ENCODE measurements at regions not wholly inside any gene's neighbourhood (a gene's known extent, or its start where the extent isn't known, plus 50 kb on each side); places are given as distances from the start of the nearest gene placed in this dataset.

DNA sequence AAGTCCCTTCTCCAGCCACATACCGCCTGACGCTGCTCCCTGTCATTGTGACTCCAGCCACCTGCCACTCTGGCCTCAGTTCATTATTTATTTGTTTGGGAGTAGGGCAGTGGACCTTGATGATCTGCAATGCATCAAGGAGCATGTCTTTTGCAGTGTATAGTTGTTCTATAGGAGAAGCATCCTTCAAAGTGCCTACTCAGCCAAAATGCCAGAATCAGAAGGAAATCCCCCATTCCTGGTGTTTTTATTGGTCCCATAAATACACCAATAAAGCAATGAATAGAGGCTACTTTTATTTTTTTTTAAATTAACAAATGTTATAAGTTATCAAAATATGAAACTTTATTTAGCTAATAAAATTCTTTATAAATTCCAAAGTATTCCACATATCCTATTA lies 123.8 kb upstream of the NSMCE3 start:
- no peaks in the 10 kb centered on the region for H3K27me3 ChIP-seq
- intact Hi-C loops (cut with DNase I), result no loop called here
- H3K36me3 ChIP-seq, result no peaks in the 10 kb centered on the region
- H3K4me1 ChIP-seq, result no peaks in the 10 kb centered on the region
- no peak for DNase-seq (ENCODE audit: extremely low spot score in 2 of 2)
- no peaks in the 10 kb centered on the region for H3K9me3 ChIP-seq
- H3K4me3 ChIP-seq, result no peak overlapping the region
- H3K27ac ChIP-seq, result no peak overlapping the region
- TF ChIP-seq, protein P1, sequence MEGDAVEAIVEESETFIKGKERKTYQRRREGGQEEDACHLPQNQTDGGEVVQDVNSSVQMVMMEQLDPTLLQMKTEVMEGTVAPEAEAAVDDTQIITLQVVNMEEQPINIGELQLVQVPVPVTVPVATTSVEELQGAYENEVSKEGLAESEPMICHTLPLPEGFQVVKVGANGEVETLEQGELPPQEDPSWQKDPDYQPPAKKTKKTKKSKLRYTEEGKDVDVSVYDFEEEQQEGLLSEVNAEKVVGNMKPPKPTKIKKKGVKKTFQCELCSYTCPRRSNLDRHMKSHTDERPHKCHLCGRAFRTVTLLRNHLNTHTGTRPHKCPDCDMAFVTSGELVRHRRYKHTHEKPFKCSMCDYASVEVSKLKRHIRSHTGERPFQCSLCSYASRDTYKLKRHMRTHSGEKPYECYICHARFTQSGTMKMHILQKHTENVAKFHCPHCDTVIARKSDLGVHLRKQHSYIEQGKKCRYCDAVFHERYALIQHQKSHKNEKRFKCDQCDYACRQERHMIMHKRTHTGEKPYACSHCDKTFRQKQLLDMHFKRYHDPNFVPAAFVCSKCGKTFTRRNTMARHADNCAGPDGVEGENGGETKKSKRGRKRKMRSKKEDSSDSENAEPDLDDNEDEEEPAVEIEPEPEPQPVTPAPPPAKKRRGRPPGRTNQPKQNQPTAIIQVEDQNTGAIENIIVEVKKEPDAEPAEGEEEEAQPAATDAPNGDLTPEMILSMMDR (IDR thresholded peaks at IDR 0.05), result no peak
- TF ChIP-seq POLR2AphosphoS5 (IDR thresholded peaks at IDR 0.05; ENCODE audit: insufficient read depth in 1 of 2, low read depth in 1 of 2) (no peak), POLR2A (IDR thresholded peaks at IDR 0.05) (no peak)

DNA sequence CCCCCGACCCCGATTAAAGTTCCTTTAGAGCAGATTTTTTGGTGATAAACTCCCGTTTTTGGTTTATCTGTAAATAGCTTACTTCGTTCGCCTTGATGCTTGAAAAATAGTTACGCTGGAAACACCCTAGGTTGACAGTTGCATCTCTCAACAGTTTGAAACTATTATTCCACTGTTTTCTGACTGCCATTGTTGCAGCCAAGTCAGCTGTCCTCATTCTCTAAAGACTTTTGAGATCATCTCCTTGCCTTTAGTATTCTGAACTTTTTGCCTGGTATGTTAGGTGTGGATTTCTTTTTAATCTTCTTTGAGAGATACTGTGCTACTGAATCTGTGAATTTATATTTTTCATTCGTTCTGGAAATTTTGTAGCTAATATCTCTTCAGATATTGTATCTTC lies 122.7 kb upstream of the NSMCE3 start:
- intact Hi-C loops (cut with DNase I), result no loop called here
- Histone ChIP-seq H3K4me1 (no peaks in the 10 kb centered on the region), H3K27ac (no peak overlapping the region), H3K9me3 (no peaks in the 10 kb centered on the region), H3K27me3 (no peaks in the 10 kb centered on the region), H3K4me3 (no peak overlapping the region), H3K36me3 (no peaks in the 10 kb centered on the region)
- TF ChIP-seq POLR2AphosphoS5 (IDR thresholded peaks at IDR 0.05; ENCODE audit: insufficient read depth in 1 of 2, low read depth in 1 of 2), result no peak
- TF ChIP-seq, protein P1 (IDR thresholded peaks at IDR 0.05), result no peak
- no peak for TF ChIP-seq POLR2A (IDR thresholded peaks at IDR 0.05)
- no peak for DNase-seq (ENCODE audit: extremely low spot score in 2 of 2)

DNA sequence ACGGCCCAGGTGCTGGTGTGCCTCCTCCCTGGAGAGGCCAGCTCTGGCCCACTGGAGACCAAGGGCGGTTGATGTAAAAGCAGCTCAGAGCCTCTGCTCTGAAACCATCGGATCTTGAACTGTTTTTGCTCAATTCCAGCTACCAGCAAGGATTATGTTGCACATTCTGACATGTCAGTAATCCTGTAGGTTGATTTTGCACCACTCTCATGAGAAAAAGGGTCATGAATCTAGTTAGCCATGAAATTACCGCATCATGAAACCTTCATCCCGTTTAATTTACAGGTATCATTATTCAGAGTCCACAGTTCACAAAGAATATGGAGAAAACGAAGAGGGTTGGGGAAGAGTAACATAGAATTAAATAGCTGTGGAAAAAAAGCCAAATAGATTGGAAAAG lies 120.4 kb upstream of the NSMCE3 start:
- intact Hi-C loops (cut with DNase I), result no loop called here

DNA sequence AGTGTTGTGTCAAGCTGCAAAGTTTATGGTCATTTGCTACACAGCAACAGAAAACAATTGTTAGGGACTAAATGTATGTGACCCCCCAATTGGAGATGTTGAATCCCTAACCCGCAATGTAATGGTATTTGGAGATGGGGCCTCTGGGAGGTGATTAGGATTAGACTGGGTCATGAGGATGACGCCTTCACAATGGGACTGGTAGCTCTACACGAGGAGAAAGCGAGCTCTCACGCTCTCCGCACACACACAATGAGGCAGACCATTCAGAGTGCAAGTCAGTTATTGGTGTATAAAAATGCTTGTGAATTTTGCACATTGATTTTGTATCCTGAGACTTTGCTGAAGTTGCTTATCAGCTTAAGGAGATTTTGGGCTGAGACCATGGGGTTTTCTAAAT lies 116.9 kb upstream of the NSMCE3 start:
- H3K27ac ChIP-seq, result no peak overlapping the region
- no peak for DNase-seq (ENCODE audit: extremely low spot score in 2 of 2)
- no peaks in the 10 kb centered on the region for H3K9me3 ChIP-seq
- no peaks in the 10 kb centered on the region for H3K4me1 ChIP-seq
- no peaks in the 10 kb centered on the region for H3K27me3 ChIP-seq
- intact Hi-C loops (cut with DNase I), result no loop called here
- H3K36me3 ChIP-seq, result no peaks in the 10 kb centered on the region
- TF ChIP-seq, protein P1 (IDR thresholded peaks at IDR 0.05), result no peak
- TF ChIP-seq POLR2AphosphoS5 (IDR thresholded peaks at IDR 0.05; ENCODE audit: insufficient read depth in 1 of 2, low read depth in 1 of 2) (no peak), POLR2A (IDR thresholded peaks at IDR 0.05) (no peak)
- no peak overlapping the region for H3K4me3 ChIP-seq

More for the DNA sequence above, 120.4 kb upstream of the NSMCE3 start:
- Histone ChIP-seq H3K4me3 (no peak overlapping the region), H3K27me3 (no peaks in the 10 kb centered on the region), H3K9me3 (no peaks in the 10 kb centered on the region), H3K36me3 (no peaks in the 10 kb centered on the region), H3K4me1 (no peaks in the 10 kb centered on the region), H3K27ac (no peak overlapping the region)
- no peak for DNase-seq (ENCODE audit: extremely low spot score in 2 of 2)
- TF ChIP-seq POLR2AphosphoS5 (IDR thresholded peaks at IDR 0.05; ENCODE audit: insufficient read depth in 1 of 2, low read depth in 1 of 2) (no peak), POLR2A (IDR thresholded peaks at IDR 0.05) (no peak)
- TF ChIP-seq, protein P1 (IDR thresholded peaks at IDR 0.05), result no peak

GRCh38 chr15:29383367-29383766 lies 113.7 kb upstream of the NSMCE3 start:
- no peak for TF ChIP-seq POLR2A (IDR thresholded peaks at IDR 0.05)
- TF ChIP-seq, protein P1 (IDR thresholded peaks at IDR 0.05), result no peak
- no peak for TF ChIP-seq POLR2AphosphoS5 (IDR thresholded peaks at IDR 0.05; ENCODE audit: insufficient read depth in 1 of 2, low read depth in 1 of 2)
- Histone ChIP-seq H3K36me3 (no peaks in the 10 kb centered on the region), H3K27me3 (no peaks in the 10 kb centered on the region), H3K4me1 (no peaks in the 10 kb centered on the region), H3K4me3 (no peak overlapping the region), H3K9me3 (no peaks in the 10 kb centered on the region), H3K27ac (no peak overlapping the region)
- DNase-seq (ENCODE audit: extremely low spot score in 2 of 2), result no peak
- intact Hi-C loops (cut with DNase I), result no loop called here

All from vagina (tissue), 2 donors.